CD1c-positive myeloid dendritic cell (primary cell): ENCODE measurements at regions not wholly inside any gene's neighbourhood (a gene's known extent, or its start where the extent isn't known, plus 50 kb on each side); places are given as distances from the start of the nearest gene placed in this dataset.

Source experiments
- DNase-seq: peaks from one replicate; pipeline ENCODE4 v3.0.0-alpha.2; 2016; ENCODE audit errors: extremely low spot score

GRCh38 chr6:147131532-147132128 lies 72.6 kb upstream of the STXBP5 start:
- DNase-seq, result peak; percentile 7

- no peak for DNase-seq
Observed at GRCh38 chr6:147132889-147133288, 71.3 kb upstream of the STXBP5 start.

GRCh38 chr6:147133669-147134068 lies 70.5 kb upstream of the STXBP5 start:
- no peak for DNase-seq

GRCh38 chr6:147135211-147135681 lies 69.0 kb upstream of the STXBP5 start:
- DNase-seq, result peak; percentile 13

- DNase-seq, result no peak
Observed at GRCh38 chr6:147136057-147136456, 68.2 kb upstream of the STXBP5 start.

GRCh38 chr6:147137986-147138385 lies 66.2 kb upstream of the STXBP5 start:
- no peak for DNase-seq

GRCh38 chr6:147138835-147139234 lies 65.4 kb upstream of the STXBP5 start:
- DNase-seq, result no peak

- DNase-seq, result no peak
Observed at GRCh38 chr6:147141711-147142308, 62.4 kb upstream of the STXBP5 start.

- no peak for DNase-seq
Observed at GRCh38 chr6:147142684-147143245, 61.5 kb upstream of the STXBP5 start.

- no peak for DNase-seq
Observed at GRCh38 chr6:147149092-147149491, 55.1 kb upstream of the STXBP5 start.

GRCh38 chr6:147149826-147150225 lies 54.4 kb upstream of the STXBP5 start:
- DNase-seq, result no peak

- no peak for DNase-seq
Observed at GRCh38 chr6:147150293-147150692, 53.9 kb upstream of the STXBP5 start.
